ENCODE measurements at regions not wholly inside any gene's neighbourhood (a gene's known extent, or its start where the extent isn't known, plus 50 kb on each side); places are given as distances from the start of the nearest gene placed in this dataset.
"Not testable (repeated sequence)": the region's sequence is repeated elsewhere in the genome, so short reads cannot be mapped to it uniquely, and the experiment has no call there.

- no peak overlapping the region for H3K4me3 ChIP-seq (ENCODE audit: control insufficient read depth, low read depth, low read length)
- no peak for DNase-seq (ENCODE audit: low read depth)
- TF ChIP-seq, protein P1, sequence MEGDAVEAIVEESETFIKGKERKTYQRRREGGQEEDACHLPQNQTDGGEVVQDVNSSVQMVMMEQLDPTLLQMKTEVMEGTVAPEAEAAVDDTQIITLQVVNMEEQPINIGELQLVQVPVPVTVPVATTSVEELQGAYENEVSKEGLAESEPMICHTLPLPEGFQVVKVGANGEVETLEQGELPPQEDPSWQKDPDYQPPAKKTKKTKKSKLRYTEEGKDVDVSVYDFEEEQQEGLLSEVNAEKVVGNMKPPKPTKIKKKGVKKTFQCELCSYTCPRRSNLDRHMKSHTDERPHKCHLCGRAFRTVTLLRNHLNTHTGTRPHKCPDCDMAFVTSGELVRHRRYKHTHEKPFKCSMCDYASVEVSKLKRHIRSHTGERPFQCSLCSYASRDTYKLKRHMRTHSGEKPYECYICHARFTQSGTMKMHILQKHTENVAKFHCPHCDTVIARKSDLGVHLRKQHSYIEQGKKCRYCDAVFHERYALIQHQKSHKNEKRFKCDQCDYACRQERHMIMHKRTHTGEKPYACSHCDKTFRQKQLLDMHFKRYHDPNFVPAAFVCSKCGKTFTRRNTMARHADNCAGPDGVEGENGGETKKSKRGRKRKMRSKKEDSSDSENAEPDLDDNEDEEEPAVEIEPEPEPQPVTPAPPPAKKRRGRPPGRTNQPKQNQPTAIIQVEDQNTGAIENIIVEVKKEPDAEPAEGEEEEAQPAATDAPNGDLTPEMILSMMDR (conservative IDR thresholded peaks at IDR 0.05; ENCODE audit: control insufficient read depth, insufficient read depth, low read depth, low read length): no peak
These were observed 640.4 kb upstream of the CHAC2 start for GRCh38 chr2:53127061-53127650.

DNA sequence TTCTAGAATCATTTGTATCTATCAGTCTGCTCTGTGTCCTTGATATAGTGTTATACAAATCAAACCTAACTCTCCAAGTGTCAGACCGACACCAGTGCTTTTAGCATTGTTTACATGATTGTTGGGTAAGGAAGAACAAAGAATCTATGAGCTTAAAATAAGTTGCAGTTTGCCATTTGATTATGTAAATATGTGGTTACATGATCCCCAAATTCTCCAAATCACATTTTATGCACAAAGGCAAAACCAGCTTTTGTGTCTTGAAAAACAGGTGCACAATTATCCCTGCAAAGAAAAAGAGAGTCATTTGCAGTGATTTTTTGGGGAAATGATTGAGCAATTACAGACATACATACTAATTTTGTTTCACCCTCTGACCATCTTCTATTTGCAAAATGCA is 652.6 kb upstream of the CHAC2 start:
- DNase-seq (ENCODE audit: low read depth): no peak
- TF ChIP-seq, protein P1 (conservative IDR thresholded peaks at IDR 0.05; ENCODE audit: control insufficient read depth, insufficient read depth, low read depth, low read length): no peak
- no peak overlapping the region for H3K4me3 ChIP-seq (ENCODE audit: control insufficient read depth, low read depth, low read length)

- no peak overlapping the region for H3K4me3 ChIP-seq (ENCODE audit: control insufficient read depth, low read depth, low read length)
- TF ChIP-seq, protein P1 (conservative IDR thresholded peaks at IDR 0.05; ENCODE audit: control insufficient read depth, insufficient read depth, low read depth, low read length): no peak
- no peak for DNase-seq (ENCODE audit: low read depth)
These were observed 653.0 kb upstream of the CHAC2 start for GRCh38 chr2:53114582-53114981.

DNA sequence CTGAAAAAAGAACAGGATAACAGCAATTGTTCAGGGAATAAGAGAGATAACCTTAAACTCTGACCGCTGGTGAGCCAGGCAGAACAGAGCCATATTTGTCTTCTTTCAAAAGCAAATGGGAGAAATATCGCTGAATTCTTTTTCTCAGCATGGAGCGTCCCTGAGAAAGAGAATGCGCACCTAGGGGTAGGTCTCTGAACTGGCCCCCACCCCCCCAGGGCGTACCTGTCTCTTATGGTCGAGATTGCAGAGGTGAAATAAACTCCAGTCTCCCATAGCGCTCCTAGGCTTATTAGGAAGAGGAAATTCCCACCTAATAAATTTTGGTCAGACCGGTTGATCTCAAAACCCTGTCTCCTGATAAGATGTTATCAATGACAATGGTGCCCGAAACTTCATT is 655.2 kb upstream of the CHAC2 start:
- not testable (repeated sequence) for H3K4me3 ChIP-seq (ENCODE audit: control insufficient read depth, low read depth, low read length); DNase-seq (ENCODE audit: low read depth)

- no peak overlapping the region for H3K4me3 ChIP-seq (ENCODE audit: control insufficient read depth, low read depth, low read length)
- DNase-seq (ENCODE audit: low read depth): no peak
- TF ChIP-seq, protein P1 (conservative IDR thresholded peaks at IDR 0.05; ENCODE audit: control insufficient read depth, insufficient read depth, low read depth, low read length): no peak
These were observed 656.2 kb upstream of the CHAC2 start for GRCh38 chr2:53111406-53111805.

- TF ChIP-seq, protein P1 (conservative IDR thresholded peaks at IDR 0.05; ENCODE audit: control insufficient read depth, insufficient read depth, low read depth, low read length): no peak
- H3K4me3 ChIP-seq (ENCODE audit: control insufficient read depth, low read depth, low read length): no peak overlapping the region
- no peak for DNase-seq (ENCODE audit: low read depth)
These were observed 656.6 kb upstream of the CHAC2 start for GRCh38 chr2:53111004-53111403.

DNA sequence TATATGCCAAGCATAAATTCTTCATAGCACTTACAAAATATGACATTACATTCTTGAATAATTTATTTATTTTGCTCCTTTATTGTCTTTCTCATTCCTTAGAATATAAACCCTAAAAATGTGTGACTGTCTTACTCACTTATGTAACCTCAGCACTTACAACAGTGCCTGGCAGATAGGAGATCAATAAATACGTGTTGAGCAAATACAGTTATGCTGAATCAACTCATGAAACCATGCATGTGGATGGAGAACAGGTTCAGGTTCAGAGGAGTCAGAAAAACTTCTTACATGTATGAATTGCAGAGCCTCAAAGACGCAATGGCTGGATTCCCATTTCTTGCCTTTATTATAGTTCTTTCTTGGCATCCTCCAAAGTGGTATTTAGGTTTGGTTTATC is 659.4 kb upstream of the CHAC2 start:
- TF ChIP-seq, protein P1 (conservative IDR thresholded peaks at IDR 0.05; ENCODE audit: control insufficient read depth, insufficient read depth, low read depth, low read length): no peak
- DNase-seq (ENCODE audit: low read depth): no peak
- no peak overlapping the region for H3K4me3 ChIP-seq (ENCODE audit: control insufficient read depth, low read depth, low read length)
